ENCODE measurements at regions not wholly inside any gene's neighbourhood (a gene's known extent, or its start where the extent isn't known, plus 50 kb on each side); places are given as distances from the start of the nearest gene placed in this dataset.
A peak's percentile ranks its signal among the peaks of the same experiment; 100 is the strongest.

- TF ChIP-seq CTCF (IDR thresholded peaks at IDR 0.05; ENCODE audit: low read depth, low read length) = no peak
- no peak for DNase-seq (ENCODE audit: extremely low read depth, low read depth)
Observed at GRCh38 chr19:28471731-28472510, 741.0 kb downstream of the UQCRFS1 start.

GRCh38 chr19:28469544-28469943 lies 743.4 kb downstream of the UQCRFS1 start:
- DNase-seq (ENCODE audit: extremely low read depth, low read depth) = no peak
- TF ChIP-seq CTCF (IDR thresholded peaks at IDR 0.05; ENCODE audit: low read depth, low read length) = no peak

- no peak for DNase-seq (ENCODE audit: extremely low read depth, low read depth)
- TF ChIP-seq CTCF (IDR thresholded peaks at IDR 0.05; ENCODE audit: low read depth, low read length) = no peak
Observed at GRCh38 chr19:28468701-28469459, 744.1 kb downstream of the UQCRFS1 start.

GRCh38 chr19:28466107-28467045 lies 746.6 kb downstream of the UQCRFS1 start:
- peak; percentile 75 for TF ChIP-seq CTCF (IDR thresholded peaks at IDR 0.05; ENCODE audit: low read depth, low read length)
- DNase-seq (ENCODE audit: extremely low read depth, low read depth) = peak; percentile 19

GRCh38 chr19:28465371-28466086 lies 747.4 kb downstream of the UQCRFS1 start:
- DNase-seq (ENCODE audit: extremely low read depth, low read depth) = no peak
- TF ChIP-seq CTCF (IDR thresholded peaks at IDR 0.05; ENCODE audit: low read depth, low read length) = no peak

- no peak for DNase-seq (ENCODE audit: extremely low read depth, low read depth)
- TF ChIP-seq CTCF (IDR thresholded peaks at IDR 0.05; ENCODE audit: low read depth, low read length) = no peak
Observed at GRCh38 chr19:28463493-28464053, 749.4 kb downstream of the UQCRFS1 start.

Data from AG09319 (cell line).